NCI-H1092 (cell line): ENCODE measurements at regions not wholly inside any gene's neighbourhood (a gene's known extent, or its start where the extent isn't known, plus 50 kb on each side); places are given as distances from the start of the nearest gene placed in this dataset.

Experiments
- DNase-seq: peaks from one replicate; lab custom pipeline; 2025; lab: John Stamatoyannopoulos, UW

DNA sequence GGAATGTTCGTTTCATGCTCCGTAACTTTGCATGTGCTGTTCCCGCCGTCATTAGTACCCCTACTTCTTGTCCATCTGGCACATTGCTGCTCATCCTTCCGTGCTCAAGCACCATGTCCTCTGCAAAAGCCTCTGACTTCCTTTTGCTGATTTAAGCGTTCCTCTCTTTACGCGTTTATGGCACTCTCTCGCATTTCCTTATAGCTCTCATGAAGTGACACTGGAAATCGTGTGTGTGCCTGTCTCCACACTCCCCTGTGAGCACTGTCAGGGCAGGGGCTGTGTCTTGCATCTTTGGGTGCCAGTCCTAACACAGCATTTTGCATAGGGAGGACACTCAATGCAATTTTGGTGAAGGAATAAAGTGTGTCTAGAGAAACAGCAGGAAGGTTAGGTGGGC is 210.6 kb upstream of the FAT1 start:
- DNase-seq: no peak

DNA sequence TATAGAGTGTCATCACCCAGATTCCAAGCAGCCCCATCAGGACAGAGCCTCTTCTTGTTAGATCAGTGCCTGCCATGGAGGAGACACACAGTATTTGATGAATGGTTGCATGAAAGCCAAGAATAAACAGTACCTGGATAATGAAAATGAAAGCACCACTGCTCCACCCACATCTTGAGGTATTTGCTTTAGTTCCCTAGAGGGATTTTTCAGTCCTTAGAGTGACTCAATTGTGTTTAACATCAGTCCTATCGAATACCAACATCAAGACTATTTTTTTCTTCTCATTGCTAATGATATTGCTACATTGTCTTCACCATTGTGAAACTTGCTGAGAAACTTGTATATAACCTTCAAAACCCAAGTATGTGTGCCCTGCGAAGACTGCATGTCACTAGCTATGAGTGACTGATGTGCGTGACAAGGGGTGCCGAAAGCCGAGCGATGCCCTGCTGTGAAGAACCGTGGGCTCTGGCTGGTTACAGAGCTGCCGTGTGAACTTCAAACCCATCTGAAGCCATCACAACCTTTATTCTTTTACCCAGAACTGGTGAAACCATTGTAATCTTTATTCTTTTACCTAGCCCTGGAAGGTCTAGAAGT is 211.3 kb upstream of the FAT1 start:
- no peak for DNase-seq

DNA sequence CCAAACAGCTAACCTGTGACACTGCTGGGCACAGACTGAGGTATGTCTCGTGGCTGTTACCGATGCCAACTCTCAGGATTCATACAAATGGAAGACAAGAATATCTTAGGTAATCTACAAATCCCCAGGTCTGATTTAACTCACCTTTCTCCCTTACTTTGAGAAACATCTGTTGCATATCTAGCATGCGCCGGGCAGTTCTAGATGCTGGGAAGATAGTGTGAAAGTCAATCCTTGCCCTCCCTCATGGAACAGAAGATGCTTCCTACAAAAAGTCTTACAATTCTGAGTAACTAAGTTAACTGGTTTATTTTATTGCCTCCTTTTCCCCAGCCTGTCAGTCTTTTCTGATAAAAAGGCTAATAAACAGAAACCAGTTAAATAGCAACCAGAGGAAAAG is 212.2 kb upstream of the FAT1 start:
- DNase-seq: no peak

DNA sequence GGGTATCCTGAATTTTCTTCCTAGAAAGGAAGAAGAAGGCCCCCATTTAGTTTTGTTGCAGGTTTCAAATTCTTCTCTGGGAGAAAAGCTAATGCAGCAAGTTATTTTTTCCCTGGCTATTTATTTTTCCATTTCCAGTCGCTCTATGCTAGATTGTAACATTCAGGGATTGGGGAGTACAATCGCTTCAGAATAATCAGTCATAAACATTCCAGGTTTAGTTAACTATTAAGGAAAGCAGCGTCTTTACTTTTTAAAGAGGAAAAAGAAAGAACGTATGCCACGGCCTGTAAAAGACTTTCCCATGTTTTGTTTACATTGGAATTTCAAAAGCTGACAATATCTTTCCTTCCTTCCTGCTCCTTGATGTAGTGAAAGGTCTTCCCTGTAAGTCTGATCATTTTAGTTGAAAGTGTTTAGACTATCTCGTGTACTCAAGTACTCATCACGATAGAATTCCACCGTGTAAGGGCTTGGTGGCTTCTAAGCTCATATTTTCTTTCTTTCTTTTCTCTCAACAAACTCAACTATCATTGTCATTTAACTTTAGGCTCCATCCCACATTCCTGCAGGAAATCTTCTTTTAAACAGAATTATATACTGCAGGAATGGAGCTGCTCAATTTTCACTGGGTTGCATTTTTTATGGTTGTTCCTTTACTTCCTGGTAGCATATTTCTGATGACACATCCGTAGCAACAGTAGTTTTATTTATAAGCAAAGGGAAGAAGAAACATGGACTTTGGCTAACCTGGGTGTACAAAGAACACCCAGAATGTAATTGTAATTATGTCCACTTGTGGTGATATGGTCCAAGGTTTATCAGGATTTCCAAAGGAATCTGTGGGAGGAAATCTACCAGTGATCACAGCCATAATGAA is 213.1 kb upstream of the FAT1 start:
- no peak for DNase-seq

DNA sequence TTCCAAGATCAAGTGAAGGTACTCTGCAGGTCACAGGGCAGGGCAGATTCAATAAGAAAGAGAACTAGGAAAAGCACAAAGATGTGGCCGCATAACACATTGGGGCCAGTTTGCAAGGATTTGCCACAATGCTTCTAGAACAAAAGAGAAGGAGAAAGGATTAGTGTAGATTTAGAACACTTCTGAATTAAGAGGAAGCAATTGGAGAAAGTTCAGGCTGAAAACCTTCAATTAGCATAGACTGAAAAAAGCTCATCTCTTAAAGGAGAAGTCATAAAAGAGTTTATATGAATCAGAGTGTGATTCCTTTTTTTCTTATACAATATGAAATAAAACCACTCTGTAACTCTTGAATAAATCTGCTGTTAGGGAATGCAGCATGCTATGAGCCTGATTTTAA is 215.6 kb upstream of the FAT1 start:
- no peak for DNase-seq

DNA sequence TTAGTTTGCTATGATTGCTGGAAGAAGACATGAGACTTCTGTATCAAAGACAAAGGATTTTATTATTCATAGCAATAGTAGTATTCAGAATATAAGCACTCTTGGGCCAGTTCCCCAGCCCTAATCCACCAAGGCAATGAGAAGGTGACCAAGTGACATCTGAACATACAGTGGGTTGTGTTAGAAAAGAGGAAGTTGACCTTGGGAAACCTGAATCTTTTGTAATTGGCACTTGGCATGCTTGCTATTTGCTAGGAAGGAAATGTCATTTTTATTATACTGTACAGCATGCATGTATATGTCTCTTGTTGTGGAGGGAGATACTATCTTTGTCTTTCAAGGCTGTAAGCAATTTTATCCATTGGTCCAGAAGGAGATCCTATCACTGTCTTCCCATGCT is 216.1 kb upstream of the FAT1 start:
- DNase-seq: no peak

DNA sequence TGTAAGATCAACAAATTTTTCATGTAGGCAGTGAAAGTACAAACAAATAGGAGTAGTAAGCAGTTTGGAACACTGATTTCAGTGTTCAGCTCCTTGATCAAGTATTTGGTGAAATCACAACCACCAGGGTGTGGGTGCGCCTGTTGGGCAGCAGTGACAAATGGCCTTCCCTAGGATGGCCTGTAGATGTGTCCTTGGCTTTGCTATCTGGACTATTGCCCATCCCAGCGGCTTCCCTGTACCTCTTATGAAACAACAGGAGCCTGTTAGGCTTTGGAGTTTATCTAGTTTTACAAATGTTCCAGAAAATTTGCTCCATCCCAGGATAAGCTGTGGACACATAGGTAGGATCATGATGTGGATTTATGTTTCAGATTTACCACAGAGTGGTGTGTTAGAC is 216.8 kb upstream of the FAT1 start:
- DNase-seq: no peak

DNA sequence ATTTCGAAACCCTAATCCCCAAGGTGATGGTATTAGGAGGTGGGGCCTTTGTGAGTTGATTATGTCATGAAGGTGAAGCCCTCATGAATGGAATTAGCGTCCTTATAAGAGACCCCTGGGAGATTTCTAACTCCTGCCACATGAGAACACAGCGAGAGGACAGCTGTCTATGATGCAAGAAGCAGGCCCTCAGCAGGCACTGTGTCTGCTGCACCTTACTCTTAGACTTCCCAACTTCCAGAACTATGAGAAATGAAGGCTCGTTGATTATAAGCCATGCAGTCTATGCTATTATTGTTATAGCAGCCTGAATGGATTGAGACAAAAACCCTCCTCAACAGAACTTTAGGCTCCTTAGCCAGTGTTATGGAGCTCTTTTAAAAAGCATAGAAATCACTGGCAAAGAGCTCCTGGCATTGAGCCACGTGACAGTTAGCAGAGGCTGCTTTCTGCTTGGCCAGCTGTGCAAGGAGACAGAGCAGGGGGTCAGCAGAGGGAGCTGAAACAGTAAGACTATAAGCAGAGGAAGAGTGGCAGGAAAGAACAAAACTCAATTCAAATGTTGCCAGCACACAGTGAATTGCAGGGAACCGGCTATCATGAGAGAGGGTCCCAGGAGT is 219.2 kb upstream of the FAT1 start:
- peak; percentile 14 for DNase-seq

DNA sequence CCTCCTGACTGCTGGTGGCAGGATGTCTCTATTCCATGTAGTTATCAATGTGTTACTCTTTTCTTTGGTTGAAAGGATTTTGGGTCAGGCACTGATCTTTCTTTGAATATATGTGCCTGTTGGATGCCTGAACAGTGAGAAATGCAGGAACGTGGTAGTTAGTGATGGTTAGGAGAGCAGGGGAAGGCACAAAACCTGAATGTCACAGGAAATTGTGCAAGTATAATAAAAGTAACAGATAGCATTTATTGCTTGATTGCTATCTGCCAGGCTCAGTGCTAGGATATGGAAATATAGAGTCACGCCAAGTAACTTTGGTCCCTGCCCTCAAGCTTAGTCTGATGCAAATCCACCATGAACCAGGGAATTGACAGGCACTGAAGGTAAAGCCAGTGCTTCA is 219.8 kb upstream of the FAT1 start:
- DNase-seq: no peak

DNA sequence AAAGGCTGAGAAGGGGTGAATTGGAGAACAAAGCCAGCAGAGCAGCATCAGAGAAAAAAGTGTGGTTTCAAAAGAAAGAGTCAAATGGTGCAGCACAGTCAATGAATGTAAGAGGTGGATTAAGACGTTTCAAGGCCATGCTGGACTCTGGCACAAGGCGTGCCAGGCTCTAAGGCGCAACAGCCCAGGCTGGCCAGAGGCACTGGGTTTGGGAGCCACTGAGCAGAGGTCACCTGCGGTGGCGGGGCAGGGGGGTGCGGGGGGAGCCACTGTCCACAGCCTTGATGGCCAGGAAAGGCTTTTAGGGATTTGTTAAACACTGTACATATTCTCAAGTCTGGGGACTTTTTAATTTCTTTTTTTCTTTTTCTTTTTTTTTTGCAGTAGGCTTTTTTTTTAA is 222.5 kb upstream of the FAT1 start:
- no peak for DNase-seq

DNA sequence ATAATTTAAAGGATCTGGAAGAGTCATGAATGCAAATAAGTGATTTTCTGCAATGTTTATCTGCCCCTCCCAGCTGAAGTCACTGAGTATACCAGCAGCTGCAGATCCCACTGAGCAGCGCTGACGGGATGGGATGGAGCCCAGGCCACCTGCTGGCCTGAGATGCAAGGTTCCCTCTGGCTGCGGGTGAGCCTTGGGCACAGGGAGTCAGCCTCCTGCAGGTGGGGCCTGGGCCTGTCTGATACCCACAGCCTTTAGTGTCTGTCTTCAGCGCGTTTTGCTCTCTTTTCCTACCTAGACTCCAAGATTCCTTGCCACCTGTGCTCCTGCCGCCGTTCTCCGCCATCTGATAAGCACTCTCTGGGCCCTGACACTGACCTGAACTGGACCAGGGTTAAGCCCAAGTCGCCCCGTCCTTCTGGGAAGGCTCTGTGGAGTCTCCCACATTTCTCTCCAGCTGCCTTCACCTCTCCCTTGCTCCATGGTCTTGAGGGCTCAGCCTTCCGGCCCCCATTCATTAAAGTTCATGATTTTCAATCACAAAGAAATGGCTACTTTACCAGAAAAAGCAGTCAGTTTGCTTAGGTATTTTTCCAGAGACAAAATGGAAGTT is 223.1 kb upstream of the FAT1 start:
- DNase-seq: no peak

DNA sequence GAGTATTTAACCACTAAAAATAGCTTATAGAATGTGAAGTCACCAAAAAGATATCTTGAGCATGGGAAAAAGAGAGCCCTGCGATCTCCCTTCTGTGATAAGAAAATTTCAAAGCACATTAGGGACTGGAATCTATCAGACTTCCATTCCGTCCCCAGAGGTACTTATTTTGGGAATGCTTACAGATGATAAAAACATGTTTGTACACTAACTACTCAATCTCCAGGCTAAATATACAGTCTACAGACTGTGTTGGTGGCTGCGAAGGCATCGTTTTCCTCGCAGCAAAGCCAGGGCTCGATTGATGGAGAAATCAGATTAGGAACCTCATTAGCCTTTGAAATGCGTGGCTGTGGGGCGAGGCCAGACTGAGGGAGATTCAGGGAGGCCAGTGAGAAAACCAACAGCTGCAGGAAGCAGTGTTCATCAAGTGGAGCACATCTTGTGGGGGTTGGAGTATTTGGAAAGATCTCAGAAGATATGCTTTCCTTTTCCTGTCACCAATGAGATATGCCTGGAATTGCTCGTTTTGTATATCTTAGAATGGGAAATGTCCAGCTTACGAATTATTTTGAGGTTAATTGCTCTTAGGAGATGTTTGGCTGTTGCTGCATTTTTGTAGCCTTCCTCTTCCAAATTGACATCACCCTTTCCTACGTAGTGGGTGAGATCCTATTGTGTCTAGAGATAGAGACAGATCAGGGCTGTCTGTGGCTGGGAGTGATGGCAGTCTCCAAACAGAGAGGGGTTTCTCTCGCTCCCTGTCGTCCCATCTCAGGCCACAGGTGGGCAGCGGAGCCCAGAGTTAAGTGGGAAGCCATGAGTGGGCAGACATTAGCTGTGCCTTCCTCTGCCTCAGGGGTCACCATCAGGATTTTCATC is 224.9 kb upstream of the FAT1 start:
- DNase-seq: peak; percentile 1

DNA sequence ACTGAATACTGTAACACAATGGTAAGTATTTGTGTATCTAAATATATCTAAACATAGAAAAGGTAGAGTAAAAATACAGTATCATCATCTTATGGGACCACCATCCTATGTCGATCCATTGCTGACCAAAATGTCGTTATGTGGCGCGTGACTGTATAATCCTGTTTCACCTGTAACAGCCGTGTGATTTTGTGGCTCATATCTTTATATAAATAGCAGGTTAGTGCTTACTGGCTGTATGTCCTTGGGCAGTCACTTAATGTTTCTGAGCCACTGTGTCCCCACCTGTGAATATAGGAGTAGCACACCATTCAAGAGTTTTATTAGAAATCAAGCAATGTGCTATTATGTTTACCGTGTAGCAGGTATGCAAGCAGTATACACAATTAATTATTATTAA is 226.2 kb upstream of the FAT1 start:
- DNase-seq: no peak

DNA sequence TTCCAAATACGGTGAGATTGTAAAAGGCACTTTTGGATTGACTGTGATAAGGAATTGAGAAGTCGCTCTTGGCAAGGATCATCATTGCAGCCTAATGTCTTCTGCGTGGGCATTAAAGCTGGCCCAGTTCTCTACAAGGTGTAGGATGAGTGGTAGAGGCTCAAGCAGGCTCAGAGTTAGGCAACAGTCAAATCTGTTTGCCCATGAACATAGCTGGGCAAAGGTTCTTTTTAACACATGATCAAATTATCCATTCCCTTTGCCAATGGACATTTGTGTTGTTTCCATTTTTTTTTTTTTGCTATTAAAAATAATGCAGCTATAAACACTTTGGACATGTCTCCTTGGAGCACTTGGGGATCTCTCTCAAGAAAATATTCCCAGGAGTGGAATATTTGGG is 229.1 kb upstream of the FAT1 start:
- no peak for DNase-seq

DNA sequence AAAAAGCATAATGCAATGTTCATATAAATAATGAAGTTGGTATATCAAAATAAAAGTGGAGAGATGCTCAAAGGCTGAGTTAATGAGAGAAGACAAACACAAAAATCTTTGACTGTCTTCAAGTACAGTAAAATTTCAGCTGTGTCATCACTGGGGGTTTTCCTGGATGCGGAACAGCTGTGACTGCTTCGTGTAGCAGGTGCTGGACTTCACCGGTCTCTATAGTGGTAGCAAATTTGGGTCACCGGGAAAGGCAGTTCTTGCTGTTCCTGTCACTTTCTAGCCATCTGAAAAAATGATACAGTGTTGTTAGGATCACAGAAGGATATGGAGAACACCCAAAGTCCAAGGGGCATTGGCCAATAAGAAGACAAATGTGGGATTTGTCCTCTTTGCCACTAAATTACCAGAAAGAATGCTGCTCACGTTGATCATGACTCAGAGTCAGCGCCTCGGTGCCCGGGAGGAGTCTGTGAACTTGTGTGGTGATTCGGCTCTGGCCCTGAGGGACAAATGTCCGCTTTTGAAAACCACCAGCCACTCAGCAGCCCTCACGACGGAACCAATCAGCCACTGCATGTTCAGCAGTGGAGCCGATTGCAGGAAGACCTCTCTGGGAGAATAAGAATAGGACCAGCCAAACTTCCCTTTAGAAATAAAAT is 230.1 kb upstream of the FAT1 start:
- DNase-seq: no peak

DNA sequence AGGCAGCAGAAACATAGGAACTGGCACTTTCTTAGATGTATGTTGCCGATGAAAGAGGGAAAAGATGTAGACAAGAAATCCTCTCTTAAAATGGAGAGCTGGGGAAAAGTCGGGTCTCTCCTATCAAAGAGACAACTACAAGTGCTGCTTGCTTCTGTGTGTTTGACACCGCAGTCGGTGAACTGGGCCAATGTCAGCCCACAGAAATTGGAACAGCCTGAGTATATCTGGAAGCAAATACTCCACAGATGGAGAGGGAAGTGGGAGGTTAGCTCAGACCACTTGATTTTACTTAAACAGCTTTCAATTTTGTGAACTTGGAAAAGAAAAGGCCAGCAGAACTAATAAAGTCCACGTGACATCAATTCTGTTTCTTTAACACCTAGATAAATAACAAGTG is 230.9 kb upstream of the FAT1 start:
- DNase-seq: no peak

DNA sequence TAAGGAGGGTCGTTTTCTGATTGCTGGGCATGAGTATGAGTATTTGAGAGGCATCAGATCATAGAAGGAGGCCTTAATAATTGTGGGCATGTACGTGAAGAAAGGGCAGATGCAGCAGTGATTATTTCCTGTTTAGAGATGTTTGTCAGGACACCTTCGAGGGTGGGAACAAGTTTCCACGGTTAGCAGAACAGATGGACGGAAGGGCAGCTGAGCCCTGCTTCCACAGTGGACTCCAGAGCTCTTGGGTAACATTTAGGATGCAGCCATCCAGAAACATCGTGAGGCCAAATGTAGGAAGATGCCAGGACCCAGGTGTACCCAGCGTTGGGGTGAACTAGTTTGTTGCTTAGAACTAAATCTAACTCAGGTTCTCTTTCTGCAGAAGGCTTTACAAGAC is 231.3 kb upstream of the FAT1 start:
- DNase-seq: no peak

DNA sequence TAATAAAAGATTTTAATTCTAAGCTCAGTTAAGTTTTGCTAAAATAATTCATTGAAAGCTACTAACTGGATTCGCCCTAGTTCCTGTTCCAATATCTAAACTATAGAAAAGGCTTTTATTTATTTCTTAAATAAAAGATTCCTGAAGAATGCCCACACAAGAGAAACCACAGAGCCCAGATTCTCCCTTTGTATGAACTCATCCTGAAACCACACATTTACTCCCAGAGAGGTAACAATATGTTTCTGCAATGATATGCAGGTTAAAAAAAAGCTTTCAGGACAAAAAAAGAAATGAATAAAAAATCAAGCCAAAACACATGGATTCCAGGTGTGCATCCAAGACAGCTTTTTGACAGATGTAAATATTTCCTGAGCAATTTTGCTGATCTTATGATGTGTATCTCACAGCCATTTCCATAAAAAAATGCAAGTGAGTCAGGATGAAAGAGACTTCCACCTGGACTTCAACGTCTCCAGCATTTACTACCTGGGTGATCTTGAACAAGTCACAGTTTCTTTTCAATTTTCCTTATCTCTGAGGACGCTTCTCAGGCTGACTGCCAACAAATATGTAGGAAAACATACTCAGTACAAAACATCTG is 234.4 kb upstream of the FAT1 start:
- DNase-seq: no peak

DNA sequence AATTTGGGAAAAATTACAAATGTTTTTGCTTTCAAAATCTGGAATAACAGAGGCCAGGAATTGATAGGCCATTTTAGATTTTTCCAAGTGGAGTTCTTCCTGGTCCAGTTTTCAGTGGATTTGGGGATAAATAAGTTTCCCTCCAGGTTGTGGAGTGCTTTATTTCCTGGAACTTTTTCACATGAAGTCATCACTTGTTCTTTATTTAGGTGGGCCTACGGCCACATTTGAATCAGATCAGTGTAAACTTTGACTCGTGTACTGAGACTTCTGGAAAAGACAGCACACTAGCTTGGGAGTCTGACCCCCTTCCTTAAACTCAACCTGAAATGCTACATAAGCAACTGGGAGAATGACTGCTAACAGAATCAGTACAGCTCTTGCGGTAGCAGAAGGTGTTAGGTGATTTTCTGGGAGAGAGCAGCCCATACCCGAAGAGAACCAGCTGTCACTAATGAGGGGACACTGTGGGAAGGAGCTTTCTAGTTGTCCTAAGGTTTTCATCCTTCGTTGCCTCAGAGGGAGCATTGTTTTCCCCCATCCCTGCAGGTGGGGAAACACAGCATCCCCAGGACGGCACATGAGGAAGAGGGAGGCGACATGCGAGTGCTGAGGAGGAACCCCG is 235.2 kb upstream of the FAT1 start:
- DNase-seq: no peak

DNA sequence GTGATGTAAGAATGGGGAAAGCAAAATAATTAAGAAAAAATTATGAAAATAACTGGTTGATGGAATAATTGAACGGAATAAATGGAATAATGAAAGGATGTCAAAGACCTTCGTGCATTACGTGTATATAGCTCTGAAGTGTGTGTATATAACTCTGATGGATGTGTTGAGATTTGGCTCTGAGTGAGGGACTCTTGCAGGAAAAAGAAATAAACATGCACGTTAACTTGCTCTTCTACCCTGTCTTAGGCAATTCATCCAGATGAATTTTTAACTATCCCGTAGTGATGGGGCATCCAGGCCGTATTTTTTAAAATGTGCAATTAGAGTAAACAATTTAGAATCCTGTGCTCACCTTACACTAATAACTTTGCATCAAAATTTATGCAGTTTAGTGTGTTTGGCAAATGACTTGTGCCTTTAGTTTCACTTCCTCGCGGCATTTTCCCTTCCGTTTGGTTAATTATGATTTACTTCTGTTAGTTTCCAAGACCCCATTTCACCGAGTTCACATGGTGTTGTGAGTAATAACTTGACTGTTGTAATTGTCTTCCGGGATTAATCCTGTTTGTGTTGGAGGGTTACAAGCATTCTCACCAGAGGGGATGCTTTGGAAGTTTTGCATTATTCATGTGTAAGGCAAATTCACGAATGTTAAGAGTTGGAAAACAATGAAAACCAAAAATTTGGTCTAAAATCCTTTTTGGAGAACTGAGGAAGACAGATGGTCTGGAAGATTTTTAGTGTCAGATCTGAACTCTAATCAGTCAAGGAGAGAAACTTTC is 256.5 kb upstream of the FAT1 start:
- no peak for DNase-seq
